GM19452 (cell line): ENCODE measurements at regions not wholly inside any gene's neighbourhood (a gene's known extent, or its start where the extent isn't known, plus 50 kb on each side); places are given as distances from the start of the nearest gene placed in this dataset.

ENCODE experiments used
- ATAC-seq: cut with Tn5 transposase; IDR thresholded peaks from one replicate; pipeline ENCODE4 v1.9.1; 2021; ENCODE audit not compliant: unreplicated experiment

GRCh38 chrX:7789200-7789599, 53.8 kb upstream of the VCX start:
- no peak for ATAC-seq

DNA sequence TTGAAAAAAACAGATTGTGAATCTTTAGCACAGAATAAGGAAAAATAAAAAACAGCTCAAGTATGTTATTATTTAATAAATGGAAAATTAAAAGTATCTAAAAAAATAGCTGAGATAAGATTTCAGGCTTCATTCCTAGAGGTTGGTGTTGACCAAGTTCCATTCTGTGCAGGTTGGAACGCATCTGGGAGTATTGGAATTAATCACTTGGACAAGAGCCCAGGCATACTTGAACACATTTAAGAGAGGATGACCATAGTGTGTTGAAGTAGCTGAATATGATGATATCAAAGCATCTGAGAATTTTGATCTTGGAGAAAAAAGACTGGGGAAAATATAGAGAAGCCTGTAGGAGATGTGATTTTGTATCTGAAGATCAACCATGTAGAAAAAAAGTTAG, 54.6 kb upstream of the VCX start:
- no peak for ATAC-seq

GRCh38 chrX:7787714-7788113, 55.3 kb upstream of the VCX start:
- ATAC-seq, result no peak

GRCh38 chrX:7784580-7784979, 58.4 kb upstream of the VCX start:
- ATAC-seq, result no peak

DNA sequence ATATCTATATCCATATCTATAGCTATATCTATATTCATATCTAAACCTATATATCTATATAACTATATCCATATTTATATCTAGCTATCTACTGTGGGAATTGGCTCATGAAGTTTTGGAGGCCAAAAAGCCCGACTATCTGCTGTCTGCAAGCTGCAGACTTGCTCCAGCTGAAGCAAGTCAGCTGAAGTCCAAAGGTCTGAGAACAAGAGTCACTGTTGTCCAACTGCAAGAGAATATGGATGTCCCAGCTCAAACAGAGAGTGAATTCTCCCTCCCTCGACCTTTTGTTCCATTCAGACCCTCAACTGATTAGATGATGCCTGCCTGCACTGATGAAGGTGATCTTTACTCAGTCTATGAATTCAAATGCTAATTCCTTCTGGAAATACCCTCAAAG, 63.3 kb upstream of the VCX start:
- ATAC-seq, result no peak

DNA sequence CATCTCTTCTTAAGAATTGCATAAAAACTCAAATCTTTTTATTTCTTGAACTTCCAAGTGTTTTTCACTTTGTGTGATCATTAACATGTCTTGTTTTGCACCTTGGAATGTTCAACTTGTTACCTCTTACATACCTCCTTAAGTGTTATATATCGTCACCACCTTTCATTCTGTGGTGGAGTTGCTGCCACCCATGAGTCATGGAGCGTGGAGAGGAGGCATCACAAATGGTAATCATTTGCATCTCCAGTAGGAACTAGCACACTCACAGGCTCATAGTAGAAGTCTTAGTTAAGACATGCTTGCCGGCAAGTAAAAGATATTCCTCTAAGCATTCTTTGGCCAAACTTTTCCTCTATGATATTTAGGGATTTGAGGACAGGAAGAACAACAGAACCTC, 67.0 kb upstream of the VCX start:
- ATAC-seq, result no peak

DNA sequence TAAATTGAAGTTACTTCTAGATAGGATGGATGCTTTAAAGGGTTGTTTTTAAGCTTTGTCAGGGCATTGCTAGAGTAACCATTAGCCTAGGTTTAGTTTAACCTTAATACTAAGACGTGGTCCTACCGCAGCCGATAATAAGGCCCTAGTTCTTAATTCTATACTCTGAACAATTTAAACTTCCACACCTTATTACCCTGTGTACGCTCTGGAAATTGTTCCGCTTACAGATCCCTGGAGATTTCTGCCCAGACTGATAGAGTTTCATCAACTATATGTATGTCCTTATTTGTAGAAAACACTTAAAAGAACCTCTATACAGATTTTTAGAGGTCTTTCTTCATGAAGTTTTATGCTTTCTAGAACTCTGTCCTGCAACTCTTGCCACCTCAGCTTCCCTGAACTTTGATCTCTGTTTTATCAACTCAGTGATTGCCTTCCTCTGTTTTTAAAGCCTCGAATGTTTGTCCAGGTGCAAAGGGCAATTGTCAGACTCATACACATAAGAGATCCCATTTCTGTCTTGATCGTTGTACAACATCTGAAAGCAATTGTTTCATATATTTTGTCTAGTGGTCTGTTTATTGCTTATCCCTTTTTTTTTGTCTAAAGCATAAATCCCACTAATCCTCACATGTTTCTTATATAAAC, 71.1 kb upstream of the VCX start:
- ATAC-seq, result no peak

DNA sequence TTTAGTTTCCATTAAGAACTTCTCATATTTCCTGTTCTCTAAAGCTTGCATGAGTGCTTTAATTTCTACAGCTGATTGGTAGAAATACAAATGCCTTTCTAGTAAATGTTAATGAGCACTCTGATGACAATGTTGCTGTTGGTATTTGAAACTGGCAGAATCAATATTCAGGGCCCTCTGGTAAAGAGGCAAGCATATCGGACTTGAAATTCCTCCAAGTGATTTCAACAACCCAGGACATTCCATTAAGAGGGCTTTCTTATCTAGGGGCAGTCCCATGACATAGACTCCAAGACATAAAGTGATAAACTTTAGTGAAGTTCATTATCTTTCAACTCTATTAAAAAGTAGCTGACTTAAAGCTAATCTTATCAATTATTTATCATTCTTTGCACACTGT, 83.1 kb upstream of the VCX start:
- ATAC-seq, result no peak

- ATAC-seq, result no peak
These were observed 96.1 kb upstream of the VCX start for GRCh38 chrX:7746856-7747255.

- ATAC-seq, result no peak
These were observed 112.9 kb upstream of the VCX start for GRCh38 chrX:7730071-7730470.

DNA sequence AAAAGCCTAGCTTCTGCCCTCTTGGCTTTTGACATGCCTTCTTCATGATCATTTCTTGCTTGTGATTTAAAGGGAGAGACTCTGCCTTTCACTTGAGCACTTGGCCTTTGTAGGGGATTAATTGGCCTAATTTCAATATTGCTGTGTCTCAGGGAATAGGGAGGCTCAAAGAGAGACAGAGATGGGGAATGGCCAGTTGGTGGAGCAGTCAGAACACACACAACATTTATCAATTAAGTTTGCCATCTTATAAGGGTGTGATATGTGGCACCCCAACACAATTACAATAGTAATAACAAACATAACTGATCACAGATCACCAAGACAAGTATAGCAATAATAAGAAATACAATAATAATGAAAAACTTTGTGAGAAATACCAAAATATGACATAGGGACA, 122.5 kb upstream of the VCX start:
- no peak for ATAC-seq

DNA sequence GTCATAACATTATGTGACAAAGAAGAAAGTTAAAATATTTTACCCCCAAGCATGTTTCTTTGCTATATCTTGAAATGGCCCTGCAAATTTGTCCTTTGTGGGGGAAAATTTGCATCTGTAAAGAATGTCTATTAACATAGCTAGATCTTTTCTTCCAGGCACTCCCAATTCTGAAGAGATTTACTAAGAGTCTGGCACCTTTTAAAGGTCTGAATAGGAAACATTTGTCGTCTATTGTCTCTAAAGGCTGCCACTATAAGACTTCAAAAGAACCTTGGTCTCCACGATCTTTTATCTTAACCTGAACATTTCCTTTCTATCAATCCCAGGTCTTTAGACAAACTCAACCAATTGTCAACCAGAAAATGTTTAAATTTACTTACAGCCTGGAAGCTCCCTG, 128.6 kb upstream of the VCX start:
- ATAC-seq, result no peak

- no peak for ATAC-seq
These were observed 131.8 kb upstream of the VCX start for GRCh38 chrX:7711167-7711566.

GRCh38 chrX:7709845-7710244, 133.1 kb upstream of the VCX start:
- no peak for ATAC-seq

DNA sequence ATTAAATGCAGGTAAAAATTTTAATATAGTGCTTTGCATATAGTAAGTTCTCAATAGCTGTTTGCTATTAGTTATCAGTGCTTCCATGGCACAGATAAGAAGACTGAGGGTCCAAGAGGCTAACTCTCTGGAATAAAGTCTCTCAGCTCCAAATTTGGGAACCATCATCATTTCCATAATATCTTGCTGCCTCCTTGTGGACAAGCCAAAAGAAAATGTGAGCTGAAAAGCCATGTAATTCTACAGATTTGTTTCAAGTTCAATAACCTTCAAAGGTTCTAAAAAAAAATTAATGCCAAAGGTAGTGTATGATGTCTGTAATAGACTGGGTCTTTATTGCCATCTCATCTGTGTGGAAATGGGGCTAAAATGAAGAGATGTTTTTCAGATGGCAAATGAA, 136.9 kb upstream of the VCX start:
- ATAC-seq, result no peak

DNA sequence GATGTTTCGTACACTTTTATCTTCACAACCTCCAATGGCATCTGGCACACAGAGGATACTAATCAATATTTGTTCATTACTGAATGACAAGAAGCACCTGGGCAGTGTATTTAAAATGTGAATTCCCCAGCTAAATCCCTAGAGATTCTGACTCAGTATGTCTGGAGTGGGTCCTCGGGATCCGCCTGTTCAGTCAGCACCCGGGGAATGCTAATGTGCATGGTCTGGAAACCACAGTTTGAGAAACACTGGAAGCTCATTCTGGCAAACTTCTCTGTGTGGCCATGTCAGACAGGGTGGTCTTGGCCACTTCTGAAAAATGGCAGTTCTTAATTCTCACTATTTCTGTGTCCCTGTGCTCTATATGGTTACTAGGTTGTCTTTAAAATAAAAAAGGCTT, 138.8 kb upstream of the VCX start:
- ATAC-seq, result no peak

DNA sequence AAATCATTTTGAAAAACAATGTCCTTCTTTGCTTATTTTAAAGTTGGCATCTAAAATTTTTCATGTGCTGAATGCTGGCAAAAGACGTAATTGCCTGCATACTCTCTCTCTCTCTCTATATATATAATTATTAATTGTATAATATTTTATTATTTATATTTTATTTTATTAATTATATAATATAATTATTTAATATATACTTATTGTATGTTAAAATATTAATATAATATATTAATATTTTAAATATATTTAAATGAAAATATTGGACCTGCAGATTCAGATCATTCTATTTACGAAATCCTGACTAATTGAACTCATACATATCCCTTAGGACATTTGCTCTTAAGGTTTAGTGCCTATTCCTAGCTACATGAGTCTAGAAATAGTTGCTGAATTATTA, 144.7 kb upstream of the VCX start:
- ATAC-seq, result no peak

DNA sequence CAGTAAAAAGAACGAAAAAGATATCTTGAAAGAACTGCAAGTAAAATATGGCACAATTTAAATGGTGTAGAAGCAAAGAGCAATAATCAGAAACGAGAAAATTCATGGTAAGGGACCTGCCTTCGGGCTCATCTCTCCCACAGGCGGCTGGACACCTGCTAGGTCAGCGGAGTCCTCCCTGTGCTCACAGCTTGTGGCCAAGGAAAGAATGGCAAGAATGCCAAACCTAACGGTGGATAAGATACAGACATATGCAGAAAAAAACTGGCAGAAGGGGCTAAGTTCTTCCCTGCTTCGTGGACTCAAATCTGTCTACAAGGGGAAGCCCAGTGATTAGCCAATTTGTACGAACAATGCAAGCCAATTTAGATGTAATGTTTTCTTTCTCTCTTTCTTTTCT, 152.1 kb upstream of the VCX start:
- no peak for ATAC-seq

GRCh38 chrX:7689791-7690412, 153.1 kb upstream of the VCX start:
- no peak for ATAC-seq

DNA sequence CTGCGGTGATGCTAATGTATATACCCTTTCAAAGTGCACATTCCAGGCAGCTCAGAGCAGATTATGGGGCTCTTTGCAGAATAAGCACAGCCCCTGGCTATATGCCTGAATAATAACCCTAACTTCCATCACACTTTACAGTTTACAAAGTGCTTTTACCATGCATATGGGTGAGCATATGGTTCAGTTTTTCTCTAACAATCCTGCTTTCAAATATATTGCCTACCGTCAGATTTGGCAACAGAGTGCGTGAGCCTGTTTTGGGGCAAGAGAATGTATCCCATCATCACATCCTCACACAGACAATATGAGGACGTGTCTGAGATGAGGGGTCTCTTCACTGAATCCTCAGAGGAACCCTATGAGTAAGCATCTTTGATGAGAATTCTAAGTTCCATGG, 162.8 kb upstream of the VCX start:
- ATAC-seq, result no peak

GRCh38 chrX:7654316-7654715, 188.7 kb upstream of the VCX start:
- ATAC-seq, result no peak

- no peak for ATAC-seq
These were observed 195.1 kb upstream of the VCX start for GRCh38 chrX:7647831-7648230.

- no peak for ATAC-seq
These were observed 201.8 kb upstream of the VCX start for GRCh38 chrX:7641141-7641540.
